Transverse colon (tissue), 4 donors: ENCODE measurements at regions not wholly inside any gene's neighbourhood (a gene's known extent, or its start where the extent isn't known, plus 50 kb on each side); places are given as distances from the start of the nearest gene placed in this dataset.
A peak's percentile ranks its signal among the peaks of the same experiment; 100 is the strongest.

Source experiments
- DNase-seq: peaks from one replicate; pipeline ENCODE4 v3.0.0-alpha.2; 2019
- H3K27ac ChIP-seq, 4 donors: fragments of 200-600 bp; sonication (generic); 2 replicates each; pipeline ENCODE4 v1.5.1; 2016 to 2018; ENCODE audit warnings: inconsistent platforms in 4 of 4
- H3K27me3 ChIP-seq: fragments of 200-600 bp; sonication (generic); 2 replicates; pipeline ENCODE4 v1.5.1; 2017; ENCODE audit warnings: inconsistent platforms
- H3K36me3 ChIP-seq, 4 donors: fragments of 200-600 bp; sonication (generic); 2 replicates each; pipeline ENCODE4 v1.5.1; 2017 to 2019; ENCODE audit warnings: inconsistent platforms in 4 of 4
- H3K4me1 ChIP-seq, 4 donors: fragments of 200-600 bp; sonication (generic); 2 replicates each; pipeline ENCODE4 v1.5.1; 2017 to 2020; ENCODE audit warnings: inconsistent platforms in 4 of 4
- H3K4me3 ChIP-seq, 4 donors: fragments of 200-600 bp; sonication (generic); 1 replicate in 1 of 4; 2 replicates in 3 of 4; pipeline versions ENCODE4 v1.5.1 to v1.6.1; 2017 to 2019; ENCODE audit warnings: inconsistent platforms in 4 of 4
- H3K9me3 ChIP-seq, 2 donors: fragments of 200-600 bp; sonication (generic); 2 replicates each; pipeline ENCODE4 v1.5.1; 2017 to 2019; ENCODE audit warnings: inconsistent platforms in 2 of 2
- EP300 ChIP-seq: sonication (generic); formaldehyde crosslinking; IDR thresholded peaks from one replicate; pipeline ENCODE4 v1.6.1; 2017; ENCODE audit warnings: antibody characterized with exemption, low read depth
- POLR2A ChIP-seq: fragments of 450-650 bp; IDR thresholded peaks from one replicate; pipeline ENCODE4 v1.6.1; 2016; ENCODE audit warnings: antibody characterized with exemption, mild to moderate bottlenecking, moderate library complexity
- POLR2AphosphoS5 ChIP-seq, 3 donors: sonication (generic); formaldehyde crosslinking; IDR thresholded peaks; one replicate each; pipeline ENCODE4 v1.6.1; 2016; ENCODE audit warnings: antibody characterized with exemption in 3 of 3
- whole genome bisulfite sequencing, 2 donors: methylation state at CpG; one replicate each; pipeline ENCODE4 v1.1.5; 2018; ENCODE audit warnings: low coverage in 1 of 2; 5-methylcytosine and 5-hydroxymethylcytosine counted together
- in situ Hi-C, 4 donors: fragments of 200-750 bp; cut with MboI; loops; one replicate each; pipeline versions ENCODE4 v1.15.0 to v1.15.1; 2017; ENCODE audit warnings: low sequenced_read_pairs in 3 of 4, low pct_ligation_motif_present in 1 of 4, low pct_unique_long_range_greater_than_20kb in 1 of 4
- intact Hi-C: fragments of 100-400 bp; cut with DNase I; formaldehyde crosslinking; loops from one replicate; pipeline ENCODE4 v1.15.1; 2023; ENCODE audit warnings: low total_unique reads
- TF ChIP-seq, protein P1 (sequence below), 5 experiments: fragments of 200-600 bp in 3 of 5; fragments of 450-650 bp in 2 of 5; sonication (generic) in 3 of 5; IDR thresholded peaks; 1 replicate in 2 of 5; 2 replicates in 3 of 5; pipeline ENCODE4 v1.5.1; 2016 to 2017; ENCODE audit warnings: antibody characterized with exemption in 5 of 5, inconsistent platforms in 3 of 5, mild to moderate bottlenecking in 2 of 5, moderate library complexity in 1 of 5

DNA sequence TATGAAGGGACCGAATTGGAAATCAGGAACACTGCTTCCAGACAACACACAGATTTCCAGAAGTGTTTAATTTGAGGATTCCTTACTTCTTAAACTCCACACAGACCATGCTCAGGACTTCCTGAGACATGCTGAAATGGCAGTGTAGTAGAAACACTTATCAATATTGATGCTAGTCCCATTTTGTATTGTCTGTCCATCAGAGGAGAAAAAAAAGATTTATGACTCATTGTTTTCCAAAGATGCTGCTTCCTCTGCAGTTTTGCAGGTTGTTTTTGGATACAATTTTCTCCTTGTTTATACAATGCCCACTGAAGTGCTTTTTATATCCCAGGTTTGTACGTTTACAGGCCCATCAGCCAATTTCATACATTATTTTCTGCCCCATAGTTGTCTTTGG lies 68.3 kb upstream of the TANC2 start:
- no peak overlapping the region for H3K4me3 ChIP-seq
- intact Hi-C loops (no loop called here), in situ Hi-C loops (no loop called here)
- no peak for DNase-seq
- peaks cover 0 to 4% (median under 1%) of the 10 kb centered on the region in 4 donors for H3K4me1 ChIP-seq
- no peak for TF ChIP-seq POLR2A
- TF ChIP-seq, protein P1, sequence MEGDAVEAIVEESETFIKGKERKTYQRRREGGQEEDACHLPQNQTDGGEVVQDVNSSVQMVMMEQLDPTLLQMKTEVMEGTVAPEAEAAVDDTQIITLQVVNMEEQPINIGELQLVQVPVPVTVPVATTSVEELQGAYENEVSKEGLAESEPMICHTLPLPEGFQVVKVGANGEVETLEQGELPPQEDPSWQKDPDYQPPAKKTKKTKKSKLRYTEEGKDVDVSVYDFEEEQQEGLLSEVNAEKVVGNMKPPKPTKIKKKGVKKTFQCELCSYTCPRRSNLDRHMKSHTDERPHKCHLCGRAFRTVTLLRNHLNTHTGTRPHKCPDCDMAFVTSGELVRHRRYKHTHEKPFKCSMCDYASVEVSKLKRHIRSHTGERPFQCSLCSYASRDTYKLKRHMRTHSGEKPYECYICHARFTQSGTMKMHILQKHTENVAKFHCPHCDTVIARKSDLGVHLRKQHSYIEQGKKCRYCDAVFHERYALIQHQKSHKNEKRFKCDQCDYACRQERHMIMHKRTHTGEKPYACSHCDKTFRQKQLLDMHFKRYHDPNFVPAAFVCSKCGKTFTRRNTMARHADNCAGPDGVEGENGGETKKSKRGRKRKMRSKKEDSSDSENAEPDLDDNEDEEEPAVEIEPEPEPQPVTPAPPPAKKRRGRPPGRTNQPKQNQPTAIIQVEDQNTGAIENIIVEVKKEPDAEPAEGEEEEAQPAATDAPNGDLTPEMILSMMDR (IDR thresholded peaks at IDR 0.05): no peak
- no peak for TF ChIP-seq EP300
- TF ChIP-seq POLR2AphosphoS5 (IDR thresholded peaks at IDR 0.05): no peak
- WGBS, 2 donors: 40 to 54% methylated on average over 2 of the region's 2 CpGs
- H3K27ac ChIP-seq: no peak overlapping the region
- no peaks in the 10 kb centered on the region for H3K9me3 ChIP-seq
- H3K36me3 ChIP-seq: no peaks in the 10 kb centered on the region
- H3K27me3 ChIP-seq: no peaks in the 10 kb centered on the region

DNA sequence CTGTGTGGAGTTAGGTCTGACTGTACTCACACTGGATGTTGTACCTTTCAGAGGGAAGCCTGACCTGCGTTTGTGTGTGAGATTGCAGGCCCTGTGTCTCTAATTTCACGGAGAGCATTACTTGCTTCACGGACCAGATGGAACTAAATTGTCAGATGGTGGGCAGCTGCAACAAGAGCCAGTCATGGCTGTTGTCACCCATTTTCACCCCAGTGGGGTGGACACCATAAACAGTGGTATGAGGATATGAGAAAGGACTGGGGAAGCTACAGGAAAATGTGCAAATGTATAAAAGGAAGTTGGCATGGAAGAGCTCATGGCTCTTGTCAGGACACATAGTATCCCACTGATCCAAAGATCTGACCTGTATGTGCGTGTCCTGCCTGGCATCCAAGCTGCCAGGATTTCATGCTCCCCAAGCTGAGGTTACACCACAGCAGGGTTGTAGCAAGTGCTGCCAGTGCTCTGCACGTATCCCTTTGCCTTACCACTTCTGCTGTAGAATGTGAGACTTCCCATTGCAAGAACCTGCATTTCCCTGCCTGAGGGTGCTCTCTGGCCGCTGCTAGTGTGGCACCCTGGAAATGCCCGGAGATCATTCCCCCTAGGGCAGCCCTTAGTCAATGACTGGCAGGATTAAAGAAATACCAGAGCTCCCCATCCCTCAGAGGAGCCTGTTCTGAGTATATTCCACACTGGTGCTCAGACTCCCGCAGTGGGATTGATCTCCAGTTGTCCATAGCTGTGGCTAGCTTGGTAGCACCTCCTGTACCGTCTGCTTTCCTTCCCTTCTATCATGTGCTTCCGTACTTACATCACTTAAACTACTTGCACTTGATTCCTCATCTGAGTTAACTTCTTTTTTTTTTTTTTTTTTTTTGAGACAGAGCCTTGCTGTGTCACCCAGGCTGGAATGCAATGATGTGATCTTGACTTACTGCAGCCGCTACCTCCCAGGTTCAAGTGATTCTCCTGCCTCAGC lies 70.4 kb upstream of the TANC2 start:
- peaks cover 0 to 9% (median 4%) of the 10 kb centered on the region in 4 donors for H3K4me1 ChIP-seq
- DNase-seq: no peak
- TF ChIP-seq POLR2AphosphoS5 (IDR thresholded peaks at IDR 0.05) (no peak), POLR2A (no peak), EP300 (no peak)
- TF ChIP-seq, protein P1 (IDR thresholded peaks at IDR 0.05): no peak
- H3K4me3 ChIP-seq: no peak overlapping the region
- in situ Hi-C loops (no loop called here), intact Hi-C loops (no loop called here)
- H3K36me3 ChIP-seq: no peaks in the 10 kb centered on the region
- H3K27ac ChIP-seq: peak overlapping the region in 2 of 4 donors; percentile 5 to 7
- H3K9me3 ChIP-seq: no peaks in the 10 kb centered on the region
- no peaks in the 10 kb centered on the region for H3K27me3 ChIP-seq
- 85 to 92% methylated on average over 4 to 11 of the region's 11 CpGs for WGBS, 2 donors

DNA sequence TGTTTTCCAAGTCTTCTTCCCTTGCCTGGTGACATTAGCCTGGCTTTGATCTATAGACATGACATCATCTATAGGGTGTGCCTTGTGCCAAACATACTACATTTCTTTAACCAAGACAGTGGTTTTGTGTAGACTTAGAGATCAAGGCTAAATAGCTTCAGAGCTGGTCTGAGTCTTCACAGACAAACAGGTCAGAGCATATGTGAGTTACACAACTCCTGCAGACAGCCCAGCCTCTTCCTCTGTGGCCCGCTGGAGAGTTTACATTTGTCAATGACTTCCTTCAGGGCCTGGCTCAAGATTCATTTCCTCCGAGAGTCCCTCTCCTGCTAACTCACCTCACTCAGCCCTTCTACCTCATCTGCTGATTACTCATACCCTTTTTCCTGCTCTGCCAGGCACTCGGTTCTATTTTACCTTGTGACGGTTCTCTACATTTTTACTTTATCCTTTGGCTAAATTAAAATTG lies 73.1 kb upstream of the TANC2 start:
- Histone ChIP-seq H3K36me3 (no peaks in the 10 kb centered on the region), H3K27ac (peak overlapping the region in 1 of 4 donors; percentile 9), H3K4me1 (peaks cover 0 to 9% (median 4%) of the 10 kb centered on the region in 4 donors), H3K27me3 (no peaks in the 10 kb centered on the region), H3K9me3 (no peaks in the 10 kb centered on the region), H3K4me3 (no peak overlapping the region)
- peak; percentile 35 for DNase-seq
- no peak for TF ChIP-seq EP300
- TF ChIP-seq, protein P1 (IDR thresholded peaks at IDR 0.05): no peak
- no peak for TF ChIP-seq POLR2AphosphoS5 (IDR thresholded peaks at IDR 0.05)
- no peak for TF ChIP-seq POLR2A
- intact Hi-C loops: no loop called here
- 19 to 22% methylated on average over 4 of the region's 4 CpGs for WGBS, 2 donors
- in situ Hi-C loops: no loop called here

DNA sequence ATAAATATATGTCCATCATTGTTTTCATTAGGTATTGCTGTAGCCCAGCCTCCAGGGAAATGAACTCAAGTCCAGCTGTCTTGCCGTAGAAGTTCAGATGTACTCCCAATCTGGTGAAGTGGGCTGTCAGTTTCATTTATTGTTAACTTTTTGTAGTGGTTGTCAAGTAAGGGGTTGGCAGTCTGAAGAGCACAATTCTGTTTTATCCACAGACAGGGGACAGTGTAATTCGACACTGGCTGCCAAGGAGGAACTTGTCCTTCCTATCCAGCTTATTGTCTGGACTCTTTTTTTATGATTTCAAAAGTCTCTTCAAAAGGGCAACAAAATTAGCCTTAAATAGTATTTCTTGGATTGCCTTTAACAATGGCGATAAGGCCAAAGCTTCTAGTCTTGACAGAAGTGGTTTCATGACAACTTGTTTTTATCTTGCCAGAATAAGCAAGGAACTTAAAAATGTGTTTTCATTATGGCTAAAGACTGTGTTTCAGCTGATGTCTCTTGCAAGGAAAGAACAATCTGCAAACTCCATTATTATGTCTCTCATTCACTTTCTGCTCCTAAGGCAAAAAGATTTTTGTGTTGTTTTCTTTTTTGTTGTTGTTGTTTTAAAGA lies 73.9 kb upstream of the TANC2 start:
- peaks cover 0 to 9% (median 4%) of the 10 kb centered on the region in 4 donors for H3K4me1 ChIP-seq
- H3K9me3 ChIP-seq: no peaks in the 10 kb centered on the region
- 54 to 70% methylated on average over 3 of the region's 3 CpGs for WGBS, 2 donors
- H3K4me3 ChIP-seq: no peak overlapping the region
- intact Hi-C loops (no loop called here), in situ Hi-C loops (no loop called here)
- peak overlapping the region in 1 of 4 donors; percentile 9 for H3K27ac ChIP-seq
- no peaks in the 10 kb centered on the region for H3K36me3 ChIP-seq
- H3K27me3 ChIP-seq: no peaks in the 10 kb centered on the region
- TF ChIP-seq POLR2AphosphoS5 (IDR thresholded peaks at IDR 0.05): no peak
- TF ChIP-seq, protein P1 (IDR thresholded peaks at IDR 0.05): no peak
- TF ChIP-seq POLR2A: no peak
- no peak for TF ChIP-seq EP300
- no peak for DNase-seq
